GDM1 (cell line): ENCODE measurements at regions not wholly inside any gene's neighbourhood (a gene's known extent, or its start where the extent isn't known, plus 50 kb on each side); places are given as distances from the start of the nearest gene placed in this dataset.
A peak's percentile ranks its signal among the peaks of the same experiment; 100 is the strongest.
"Not testable (repeated sequence)": the region's sequence is repeated elsewhere in the genome, so short reads cannot be mapped to it uniquely, and the experiment has no call there.

Source experiments
- DNase-seq: peaks from one replicate; lab custom pipeline; 2025; lab: John Stamatoyannopoulos, UW

DNA sequence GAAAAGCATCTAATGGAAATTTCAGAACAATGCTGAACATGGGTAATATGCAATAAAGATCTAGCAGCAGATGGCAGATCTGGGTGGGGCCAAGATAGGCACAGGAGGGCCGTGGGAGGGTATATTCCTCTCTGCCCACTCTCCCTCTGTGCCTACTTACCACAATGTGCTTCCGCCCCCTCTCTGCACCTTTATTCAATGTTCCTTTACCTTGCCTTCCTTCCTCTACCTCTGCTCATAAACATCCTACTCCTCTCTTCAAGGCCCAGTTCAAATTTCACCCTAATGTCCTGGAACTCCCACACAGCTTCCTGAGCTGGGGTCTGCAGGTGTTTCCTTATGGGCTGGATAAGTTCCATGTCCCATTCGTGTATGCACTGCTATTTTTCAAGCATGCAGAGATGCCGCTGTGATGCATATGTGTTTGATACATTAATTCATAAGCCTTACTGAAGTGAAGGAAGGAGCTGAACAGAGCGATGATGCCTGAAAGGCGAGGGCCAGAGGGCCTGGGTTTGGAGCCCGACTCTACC, 65.6 kb upstream of the EDEM3 start:
- no peak for DNase-seq

GRCh38 chr1:184818646-184819045, 64.0 kb upstream of the EDEM3 start:
- no peak for DNase-seq

- not testable (repeated sequence) for DNase-seq
These were observed 62.3 kb upstream of the EDEM3 start for GRCh38 chr1:184817003-184817402.

DNA sequence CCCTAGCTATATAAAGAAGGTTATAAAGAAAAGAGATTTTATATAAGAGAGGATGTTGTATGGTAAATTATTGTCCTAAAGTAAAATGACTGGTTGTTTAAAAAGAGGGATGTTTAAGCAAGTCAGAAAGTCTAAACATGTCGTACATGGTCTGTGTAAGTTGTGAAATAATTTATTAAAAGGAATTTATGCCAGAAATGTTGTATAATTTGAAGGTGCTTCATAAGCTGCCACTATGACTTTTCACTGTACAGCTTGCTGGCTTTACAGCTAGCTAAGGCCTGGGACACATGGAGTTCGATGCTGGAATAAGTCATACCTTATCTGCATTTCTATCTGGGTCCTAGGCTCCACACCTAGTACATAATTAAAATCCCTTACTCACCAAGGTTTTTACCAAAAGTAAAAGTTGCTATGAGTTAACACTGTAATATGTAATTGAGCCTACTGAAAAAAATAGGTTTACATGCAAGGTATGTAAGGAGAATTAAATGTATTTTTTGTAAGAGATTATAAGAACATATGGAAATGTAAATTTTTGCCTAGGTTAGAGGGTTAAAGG, 59.0 kb upstream of the EDEM3 start:
- no peak for DNase-seq

DNA sequence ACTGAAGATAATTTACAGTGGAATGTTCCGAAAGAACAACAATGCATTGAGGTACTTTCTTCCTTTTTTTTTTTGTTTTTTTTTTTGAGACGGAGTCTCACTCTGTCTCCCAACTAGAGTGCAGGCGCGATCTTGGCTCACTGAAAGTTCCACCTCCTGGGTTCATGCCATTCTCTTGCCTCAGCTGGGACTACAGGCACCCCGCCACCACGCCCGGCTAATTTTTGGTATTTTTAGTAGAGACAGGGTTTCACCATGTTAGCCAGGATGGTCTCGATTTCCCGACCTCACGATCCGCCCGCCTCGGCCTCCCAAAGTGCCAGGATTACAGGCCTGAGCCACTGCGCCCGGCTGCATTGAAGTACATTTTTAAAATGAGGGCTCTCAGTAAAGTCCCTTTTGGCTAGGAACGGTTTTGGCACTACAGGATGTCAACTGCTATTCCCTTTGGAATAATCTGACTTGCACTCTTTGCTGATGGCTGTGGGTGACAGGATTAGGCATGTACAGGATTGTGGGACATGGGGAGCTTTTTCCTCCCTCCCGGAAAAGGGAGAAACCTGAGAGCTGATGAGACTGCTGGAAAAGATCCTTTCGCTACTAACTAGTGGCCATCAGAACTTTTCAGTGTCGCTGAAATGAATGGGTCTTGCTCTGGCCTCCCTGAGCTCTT, 56.9 kb upstream of the EDEM3 start:
- no peak for DNase-seq

GRCh38 chr1:184810735-184811343, 56.2 kb upstream of the EDEM3 start:
- no peak for DNase-seq

GRCh38 chr1:184806296-184806721, 51.7 kb upstream of the EDEM3 start:
- peak; percentile 13 for DNase-seq

GRCh38 chr1:184805667-184806295, 51.1 kb upstream of the EDEM3 start:
- DNase-seq = peak; percentile 81
